Stimulated activated effector memory CD8-positive, alpha-beta T cell treated with anti-CD3 and anti-CD28 coated beads, Interleukin-12 subunit alpha, Interleukin-12 subunit beta, amount 100 ng/mL, for 72 hours (primary cell): ENCODE measurements at regions not wholly inside any gene's neighbourhood (a gene's known extent, or its start where the extent isn't known, plus 50 kb on each side); places are given as distances from the start of the nearest gene placed in this dataset.
"Not testable (repeated sequence)": the region's sequence is repeated elsewhere in the genome, so short reads cannot be mapped to it uniquely, and the experiment has no call there.

Experiments
- ATAC-seq: fragments of 150-1000 bp; cut with Tn5 transposase; 2 replicates; pipeline ENCODE4 v1.10.0; 2021
- DNase-seq, 2 donors: peaks; one replicate each; pipeline ENCODE4 v3.0.0; 2021 to 2022; ENCODE audit warnings: low spot score in 2 of 2
- H3K27ac Mint-ChIP-seq: one replicate; pipeline ENCODE4 v1.8.0; 2022; ENCODE audit warnings: mild to moderate bottlenecking, mixed read lengths
- H3K36me3 Mint-ChIP-seq: one replicate; pipeline ENCODE4 v1.8.0; 2022; ENCODE audit warnings: mild to moderate bottlenecking, mixed read lengths
- H3K4me1 Mint-ChIP-seq: one replicate; pipeline ENCODE4 v1.8.0; 2022; ENCODE audit warnings: mixed read lengths
- H3K4me3 Mint-ChIP-seq: one replicate; pipeline ENCODE4 v1.8.0; 2022; ENCODE audit warnings: mild to moderate bottlenecking, mixed read lengths
- H3K9me3 Mint-ChIP-seq: one replicate; pipeline ENCODE4 v1.8.0; 2022; ENCODE audit warnings: mixed read lengths

GRCh38 chr1:2851918-2852317 lies 50.4 kb upstream of the TTC34 start:
- ATAC-seq, H3K36me3 Mint-ChIP-seq, H3K27ac Mint-ChIP-seq, H3K9me3 Mint-ChIP-seq, DNase-seq, H3K4me3 Mint-ChIP-seq, H3K4me1 Mint-ChIP-seq: not testable (repeated sequence)

GRCh38 chr1:2853711-2854110 lies 52.2 kb upstream of the TTC34 start:
- Mint-ChIP-seq H3K36me3 (no peaks in the 10 kb centered on the region), H3K4me1 (peaks cover 5% of the 10 kb centered on the region), H3K9me3 (peaks cover 1% of the 10 kb centered on the region), H3K4me3 (no peak overlapping the region), H3K27ac (no peak overlapping the region)
- ATAC-seq (no peak), DNase-seq (no peak)

GRCh38 chr1:2854151-2854550 lies 52.7 kb upstream of the TTC34 start:
- Mint-ChIP-seq H3K36me3 (no peaks in the 10 kb centered on the region), H3K27ac (no peak overlapping the region), H3K9me3 (peaks cover 3% of the 10 kb centered on the region), H3K4me1 (peaks cover 8% of the 10 kb centered on the region), H3K4me3 (no peak overlapping the region)
- ATAC-seq (no peak), DNase-seq (no peak)

DNA sequence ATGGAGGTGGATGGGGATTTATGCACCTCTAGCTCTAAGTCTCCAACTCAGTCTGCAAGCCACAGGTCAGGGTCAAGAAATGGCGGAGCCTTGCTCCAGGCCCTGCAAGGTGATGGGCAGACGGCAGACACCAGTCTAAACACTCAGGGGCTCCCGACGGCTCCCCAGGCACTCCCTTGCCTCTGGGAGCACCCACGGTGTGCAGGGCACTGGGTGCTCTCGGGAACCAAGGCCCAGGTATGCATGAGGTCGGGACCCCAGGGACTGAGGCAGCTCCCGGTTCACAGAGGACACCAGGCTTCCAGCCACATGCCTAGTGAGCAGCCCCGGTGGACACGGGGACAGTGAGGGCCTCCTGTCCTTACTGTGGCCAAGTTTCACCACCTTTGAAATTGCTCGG lies 53.1 kb upstream of the TTC34 start:
- no peak overlapping the region for H3K27ac Mint-ChIP-seq
- no peak for ATAC-seq

DNA sequence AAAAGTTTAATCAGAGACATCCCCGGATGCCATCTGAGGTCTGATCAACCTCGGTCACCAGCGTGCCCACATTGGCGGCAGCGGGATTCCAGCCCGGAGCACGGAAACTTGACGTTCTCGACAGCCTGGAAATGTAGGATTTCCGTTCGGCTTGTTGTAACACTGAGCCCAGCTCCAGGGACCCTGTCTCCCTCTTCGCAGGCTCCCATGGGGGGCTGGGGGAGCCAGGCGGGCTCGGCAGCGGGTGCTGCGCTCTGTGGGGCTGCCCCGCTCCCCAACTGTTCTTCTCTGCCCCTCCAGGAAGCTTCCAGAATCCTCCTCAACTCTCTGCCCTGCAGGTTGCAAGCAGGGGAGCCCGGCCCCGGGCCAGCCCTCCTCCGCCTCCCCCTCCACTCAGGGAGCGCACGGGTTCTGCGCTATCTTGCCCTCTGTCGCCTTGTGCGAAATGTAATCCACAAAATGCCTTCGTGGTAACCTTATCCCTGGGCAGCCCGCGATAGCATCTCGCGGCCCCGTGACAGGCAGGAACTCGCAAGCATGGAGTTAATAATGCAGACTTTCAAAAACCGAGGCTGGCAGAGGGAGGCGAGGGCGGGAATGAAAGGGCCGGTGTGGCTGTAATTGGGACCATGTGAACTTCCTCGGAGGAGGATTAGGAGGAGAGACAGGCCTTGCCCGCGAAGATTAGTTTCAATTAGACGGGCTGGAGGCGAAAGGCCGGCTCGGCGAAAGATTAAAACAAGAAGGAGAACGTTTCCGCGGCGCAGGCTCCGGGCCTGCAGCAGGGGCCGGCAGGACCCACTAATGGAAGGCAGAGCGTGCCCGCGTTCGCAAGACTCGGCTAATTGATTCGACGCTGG lies 53.9 kb upstream of the TTC34 start:
- DNase-seq (no peak), ATAC-seq (no peak)
- Mint-ChIP-seq H3K4me1 (peaks cover 8% of the 10 kb centered on the region), H3K27ac (no peak overlapping the region), H3K36me3 (no peaks in the 10 kb centered on the region), H3K9me3 (peaks cover 3% of the 10 kb centered on the region), H3K4me3 (no peak overlapping the region)

More for the DNA sequence above, 53.1 kb upstream of the TTC34 start:
- no peak for DNase-seq
- H3K36me3 Mint-ChIP-seq, result no peaks in the 10 kb centered on the region
- H3K9me3 Mint-ChIP-seq, result peaks cover 3% of the 10 kb centered on the region
- no peak overlapping the region for H3K4me3 Mint-ChIP-seq
- H3K4me1 Mint-ChIP-seq, result peaks cover 8% of the 10 kb centered on the region

GRCh38 chr1:2856066-2856390 lies 54.5 kb upstream of the TTC34 start:
- DNase-seq (no peak), ATAC-seq (no peak)
- H3K9me3 Mint-ChIP-seq, result peaks cover 3% of the 10 kb centered on the region
- H3K4me1 Mint-ChIP-seq, result peaks cover 8% of the 10 kb centered on the region
- no peak overlapping the region for H3K27ac Mint-ChIP-seq
- no peaks in the 10 kb centered on the region for H3K36me3 Mint-ChIP-seq
- no peak overlapping the region for H3K4me3 Mint-ChIP-seq

- ATAC-seq (no peak), DNase-seq (no peak)
- no peak overlapping the region for H3K27ac Mint-ChIP-seq
- no peak overlapping the region for H3K4me3 Mint-ChIP-seq
- H3K4me1 Mint-ChIP-seq, result peaks cover 8% of the 10 kb centered on the region
- no peaks in the 10 kb centered on the region for H3K36me3 Mint-ChIP-seq
- peaks cover 3% of the 10 kb centered on the region for H3K9me3 Mint-ChIP-seq
Measured at GRCh38 chr1:2856676-2857375, 55.3 kb upstream of the TTC34 start.

DNA sequence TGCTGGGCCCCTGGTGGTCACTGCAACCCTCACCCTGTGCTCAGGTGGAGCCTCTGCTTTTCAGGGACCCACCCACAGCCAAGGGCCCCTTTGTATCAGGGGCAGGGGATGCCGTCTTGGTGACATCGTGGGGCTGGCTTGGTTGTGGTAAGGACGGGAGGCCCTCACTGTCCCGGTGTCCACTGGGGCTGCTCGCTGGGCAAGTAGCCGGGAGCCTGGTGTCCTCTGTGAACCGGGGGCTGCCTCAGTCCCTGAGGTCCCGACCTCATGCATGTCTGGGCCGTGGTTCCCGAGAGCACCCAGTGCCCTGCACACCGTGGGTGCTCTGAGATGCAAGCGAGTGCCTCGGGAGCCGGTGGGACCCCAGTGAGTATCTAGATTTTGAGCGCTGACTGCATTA lies 56.0 kb upstream of the TTC34 start:
- Mint-ChIP-seq H3K36me3 (no peaks in the 10 kb centered on the region), H3K4me1 (peaks cover 8% of the 10 kb centered on the region), H3K9me3 (peaks cover 3% of the 10 kb centered on the region), H3K4me3 (no peak overlapping the region), H3K27ac (no peak overlapping the region)
- DNase-seq (no peak), ATAC-seq (no peak)

DNA sequence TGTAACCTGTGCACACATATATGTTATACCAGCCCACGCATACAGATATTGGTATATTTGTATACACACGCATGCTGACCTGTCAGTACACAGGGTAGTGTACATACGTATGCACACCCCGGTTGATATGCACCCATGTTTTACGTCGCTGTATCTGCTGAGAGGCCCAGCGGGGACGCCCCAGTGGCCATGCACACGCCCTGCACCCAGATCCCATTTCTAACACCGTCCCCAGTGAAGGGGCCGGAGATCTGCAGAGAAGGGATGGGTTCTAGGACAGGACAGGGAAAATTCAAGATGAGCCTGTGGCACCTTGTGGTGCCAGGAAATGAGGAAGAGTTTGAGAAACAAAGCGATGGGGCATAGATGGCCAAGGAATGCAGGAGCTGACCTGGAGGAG lies 57.2 kb upstream of the TTC34 start:
- H3K9me3 Mint-ChIP-seq, result peaks cover 3% of the 10 kb centered on the region
- ATAC-seq, result no peak
- no peak for DNase-seq
- no peaks in the 10 kb centered on the region for H3K36me3 Mint-ChIP-seq
- no peak overlapping the region for H3K4me3 Mint-ChIP-seq
- H3K4me1 Mint-ChIP-seq, result peaks cover 8% of the 10 kb centered on the region
- H3K27ac Mint-ChIP-seq, result peak overlapping the region; percentile 90

- no peaks in the 10 kb centered on the region for H3K36me3 Mint-ChIP-seq
- peaks cover 3% of the 10 kb centered on the region for H3K9me3 Mint-ChIP-seq
- H3K4me1 Mint-ChIP-seq, result peaks cover 8% of the 10 kb centered on the region
- H3K4me3 Mint-ChIP-seq, result no peak overlapping the region
- peak overlapping the region; percentile 90 for H3K27ac Mint-ChIP-seq
- DNase-seq, result no peak
- no peak for ATAC-seq
Measured at GRCh38 chr1:2859219-2859880, 57.9 kb upstream of the TTC34 start.

GRCh38 chr1:2859881-2860430 lies 58.5 kb upstream of the TTC34 start:
- DNase-seq (no peak), ATAC-seq (no peak)
- peaks cover 3% of the 10 kb centered on the region for H3K9me3 Mint-ChIP-seq
- peaks cover 8% of the 10 kb centered on the region for H3K4me1 Mint-ChIP-seq
- no peaks in the 10 kb centered on the region for H3K36me3 Mint-ChIP-seq
- H3K27ac Mint-ChIP-seq, result no peak overlapping the region
- no peak overlapping the region for H3K4me3 Mint-ChIP-seq

DNA sequence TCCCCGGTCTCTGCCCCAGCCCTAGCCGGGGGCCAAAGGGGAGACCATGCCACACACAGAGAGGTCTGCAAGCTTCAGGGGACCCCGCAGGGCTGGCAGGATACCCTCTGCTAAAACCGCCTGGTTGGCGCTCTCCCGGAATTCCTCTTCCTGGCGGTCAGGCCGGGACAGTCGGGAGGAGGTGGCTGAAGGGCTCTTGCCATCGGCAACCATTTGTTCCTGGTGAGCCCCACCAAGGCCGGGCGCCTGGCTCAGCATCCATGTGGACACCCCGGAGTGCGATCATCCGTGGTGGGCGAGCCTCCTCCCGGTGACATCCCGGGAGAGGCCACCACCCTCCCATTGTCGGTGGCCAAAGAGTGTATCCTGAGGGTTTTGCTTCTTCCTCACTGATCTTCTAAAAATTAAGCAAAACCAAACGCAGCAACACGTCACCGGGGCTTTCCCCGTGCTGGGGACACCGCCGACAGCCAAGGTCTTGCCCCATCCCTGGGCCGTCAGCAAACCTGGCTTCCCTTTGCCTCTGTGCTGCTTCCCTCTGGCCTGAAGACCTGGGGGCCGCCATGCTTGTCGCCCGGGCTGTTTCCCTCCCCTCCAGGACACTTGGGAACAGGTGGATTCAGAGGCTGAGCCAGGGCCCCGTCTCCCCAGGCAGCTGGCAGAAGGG lies 59.1 kb upstream of the TTC34 start:
- Mint-ChIP-seq H3K27ac (no peak overlapping the region), H3K4me1 (peaks cover 8% of the 10 kb centered on the region), H3K4me3 (no peak overlapping the region), H3K36me3 (no peaks in the 10 kb centered on the region), H3K9me3 (peaks cover 3% of the 10 kb centered on the region)
- no peak for ATAC-seq
- DNase-seq, result no peak

DNA sequence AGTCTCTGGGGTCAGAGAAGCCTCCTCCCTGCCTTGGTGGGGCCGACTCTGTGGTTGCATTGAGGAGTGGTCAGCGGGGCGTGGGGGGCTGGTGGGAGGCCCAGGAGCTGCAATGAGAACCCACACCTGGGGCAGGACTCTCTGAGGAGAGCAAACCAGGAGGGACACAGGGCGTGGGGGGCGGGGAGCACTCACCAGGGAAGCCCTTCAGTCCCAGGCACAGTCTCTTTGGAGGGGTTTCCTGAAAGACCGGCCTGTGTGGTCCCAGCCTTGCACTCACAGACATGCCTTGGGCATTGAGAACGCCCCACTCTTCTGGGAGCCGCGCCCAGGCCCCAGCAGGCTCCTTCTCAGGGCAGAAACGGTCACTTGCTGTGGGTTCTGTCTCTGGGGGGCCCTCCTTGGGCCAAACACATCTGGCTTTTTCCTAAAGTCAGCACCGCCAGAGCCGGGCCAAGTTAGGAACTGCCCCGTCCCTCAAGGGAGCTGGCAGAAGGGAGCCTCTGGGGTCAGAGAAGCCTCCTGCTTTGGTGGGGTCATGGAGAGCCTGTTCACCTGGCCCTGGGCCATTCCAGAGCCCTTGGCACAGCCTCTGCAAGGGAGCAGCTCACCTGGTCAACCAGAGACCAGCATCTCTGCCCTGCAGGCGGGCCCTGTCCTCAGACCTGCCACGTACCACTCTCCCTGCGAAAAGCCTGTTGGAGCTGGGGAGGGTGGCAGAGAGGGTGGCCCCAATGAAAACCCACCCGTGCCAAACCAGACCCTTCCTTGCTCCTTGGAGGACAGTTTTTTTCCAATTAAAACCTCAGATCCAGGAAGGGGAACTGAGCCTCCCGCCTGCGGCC lies 59.9 kb upstream of the TTC34 start:
- Mint-ChIP-seq H3K4me3 (no peak overlapping the region), H3K27ac (no peak overlapping the region), H3K4me1 (peaks cover 8% of the 10 kb centered on the region), H3K9me3 (peaks cover 3% of the 10 kb centered on the region), H3K36me3 (no peaks in the 10 kb centered on the region)
- DNase-seq (no peak), ATAC-seq (no peak)

- ATAC-seq, result no peak
- no peak overlapping the region for H3K27ac Mint-ChIP-seq
Measured at GRCh38 chr1:2861988-2862813, 60.7 kb upstream of the TTC34 start.

More at GRCh38 chr1:2861988-2862813, 60.7 kb upstream of the TTC34 start:
- Mint-ChIP-seq H3K9me3 (peaks cover 3% of the 10 kb centered on the region), H3K4me1 (peaks cover 8% of the 10 kb centered on the region), H3K36me3 (no peaks in the 10 kb centered on the region), H3K4me3 (no peak overlapping the region)
- no peak for DNase-seq
